Body of pancreas (tissue), 4 donors: ENCODE measurements at regions not wholly inside any gene's neighbourhood (a gene's known extent, or its start where the extent isn't known, plus 50 kb on each side); places are given as distances from the start of the nearest gene placed in this dataset.

Experiments
- POLR2A ChIP-seq, 3 donors: fragments of 450-650 bp; IDR thresholded peaks; one replicate each; pipeline ENCODE4 v1.6.1; 2016; ENCODE audit warnings: antibody characterized with exemption in 3 of 3, mild to moderate bottlenecking in 2 of 3
- TF ChIP-seq, protein P1 (sequence below), 7 experiments: fragments of 450-650 bp in 4 of 7; fragments of 200-600 bp in 3 of 7; sonication (generic) in 3 of 7; IDR thresholded peaks; one replicate each; pipeline ENCODE4 v1.5.1; 2016 to 2019; ENCODE audit warnings: antibody characterized with exemption in 7 of 7

- TF ChIP-seq, protein P1, sequence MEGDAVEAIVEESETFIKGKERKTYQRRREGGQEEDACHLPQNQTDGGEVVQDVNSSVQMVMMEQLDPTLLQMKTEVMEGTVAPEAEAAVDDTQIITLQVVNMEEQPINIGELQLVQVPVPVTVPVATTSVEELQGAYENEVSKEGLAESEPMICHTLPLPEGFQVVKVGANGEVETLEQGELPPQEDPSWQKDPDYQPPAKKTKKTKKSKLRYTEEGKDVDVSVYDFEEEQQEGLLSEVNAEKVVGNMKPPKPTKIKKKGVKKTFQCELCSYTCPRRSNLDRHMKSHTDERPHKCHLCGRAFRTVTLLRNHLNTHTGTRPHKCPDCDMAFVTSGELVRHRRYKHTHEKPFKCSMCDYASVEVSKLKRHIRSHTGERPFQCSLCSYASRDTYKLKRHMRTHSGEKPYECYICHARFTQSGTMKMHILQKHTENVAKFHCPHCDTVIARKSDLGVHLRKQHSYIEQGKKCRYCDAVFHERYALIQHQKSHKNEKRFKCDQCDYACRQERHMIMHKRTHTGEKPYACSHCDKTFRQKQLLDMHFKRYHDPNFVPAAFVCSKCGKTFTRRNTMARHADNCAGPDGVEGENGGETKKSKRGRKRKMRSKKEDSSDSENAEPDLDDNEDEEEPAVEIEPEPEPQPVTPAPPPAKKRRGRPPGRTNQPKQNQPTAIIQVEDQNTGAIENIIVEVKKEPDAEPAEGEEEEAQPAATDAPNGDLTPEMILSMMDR (IDR thresholded peaks at IDR 0.05): no peak
- no peak for TF ChIP-seq POLR2A (IDR thresholded peaks at IDR 0.05)
These were observed 316.1 kb downstream of the PSAT1 start for GRCh38 chr9:78613006-78613405.
